IPS-18c (cell line): ENCODE measurements at regions not wholly inside any gene's neighbourhood (a gene's known extent, or its start where the extent isn't known, plus 50 kb on each side); places are given as distances from the start of the nearest gene placed in this dataset.
"Not testable (repeated sequence)": the region's sequence is repeated elsewhere in the genome, so short reads cannot be mapped to it uniquely, and the experiment has no call there.

Source experiments
- H3K4me3 ChIP-seq: 2 replicates; pipeline ENCODE4 v1.7.0; 2013; ENCODE audit warnings: low read depth, mild to moderate bottlenecking, low read length, moderate library complexity; ENCODE audit not compliant: insufficient read depth
- H3K9me3 ChIP-seq: one replicate; pipeline ENCODE4 v1.6.1; 2013; ENCODE audit warnings: mild to moderate bottlenecking, low read length, moderate library complexity; ENCODE audit not compliant: control insufficient read depth, insufficient read depth

- H3K4me3 ChIP-seq = no peak overlapping the region
Measured at GRCh38 chr10:65126288-65126687, 1605.1 kb downstream of the REEP3 start.

GRCh38 chr10:65128277-65128676, 1607.1 kb downstream of the REEP3 start:
- H3K9me3 ChIP-seq = no peaks in the 10 kb centered on the region
- H3K4me3 ChIP-seq = no peak overlapping the region

More at GRCh38 chr10:65126288-65126687, 1605.1 kb downstream of the REEP3 start:
- H3K9me3 ChIP-seq = no peaks in the 10 kb centered on the region

- Histone ChIP-seq H3K9me3 (no peaks in the 10 kb centered on the region), H3K4me3 (no peak overlapping the region)
Measured at GRCh38 chr10:65130162-65130758, 1609.1 kb downstream of the REEP3 start.

GRCh38 chr10:65133652-65134051, 1612.5 kb downstream of the REEP3 start:
- Histone ChIP-seq H3K4me3 (no peak overlapping the region), H3K9me3 (no peaks in the 10 kb centered on the region)

GRCh38 chr10:65135508-65135907, 1614.3 kb downstream of the REEP3 start:
- Histone ChIP-seq H3K4me3 (no peak overlapping the region), H3K9me3 (no peaks in the 10 kb centered on the region)

GRCh38 chr10:65142641-65143435, 1621.6 kb downstream of the REEP3 start:
- H3K4me3 ChIP-seq = no peak overlapping the region
- no peaks in the 10 kb centered on the region for H3K9me3 ChIP-seq

- Histone ChIP-seq H3K4me3 (no peak overlapping the region), H3K9me3 (no peaks in the 10 kb centered on the region)
Measured at GRCh38 chr10:65143723-65144122, 1622.5 kb downstream of the REEP3 start.

- no peaks in the 10 kb centered on the region for H3K9me3 ChIP-seq
- H3K4me3 ChIP-seq = no peak overlapping the region
Measured at GRCh38 chr10:65149878-65150277, 1628.7 kb downstream of the REEP3 start.

- Histone ChIP-seq H3K9me3 (no peaks in the 10 kb centered on the region), H3K4me3 (no peak overlapping the region)
Measured at GRCh38 chr10:65166272-65166671, 1645.1 kb downstream of the REEP3 start.

GRCh38 chr10:65172249-65172648, 1651.0 kb downstream of the REEP3 start:
- Histone ChIP-seq H3K9me3 (no peaks in the 10 kb centered on the region), H3K4me3 (no peak overlapping the region)

GRCh38 chr10:65176994-65177393, 1655.8 kb downstream of the REEP3 start:
- Histone ChIP-seq H3K9me3 (no peaks in the 10 kb centered on the region), H3K4me3 (no peak overlapping the region)

- Histone ChIP-seq H3K9me3 (no peaks in the 10 kb centered on the region), H3K4me3 (no peak overlapping the region)
Measured at GRCh38 chr10:65183236-65183635, 1662.0 kb downstream of the REEP3 start.

GRCh38 chr10:65186668-65187067, 1665.5 kb downstream of the REEP3 start:
- H3K4me3 ChIP-seq, H3K9me3 ChIP-seq: not testable (repeated sequence)

GRCh38 chr10:65194126-65194525, 1672.9 kb downstream of the REEP3 start:
- Histone ChIP-seq H3K4me3 (no peak overlapping the region), H3K9me3 (no peaks in the 10 kb centered on the region)

GRCh38 chr10:65194555-65194954, 1673.4 kb downstream of the REEP3 start:
- Histone ChIP-seq H3K9me3 (no peaks in the 10 kb centered on the region), H3K4me3 (no peak overlapping the region)

GRCh38 chr10:65196111-65196510, 1674.9 kb downstream of the REEP3 start:
- H3K4me3 ChIP-seq = no peak overlapping the region
- no peaks in the 10 kb centered on the region for H3K9me3 ChIP-seq

GRCh38 chr10:65197935-65198334, 1676.7 kb downstream of the REEP3 start:
- H3K9me3 ChIP-seq = no peaks in the 10 kb centered on the region
- H3K4me3 ChIP-seq = no peak overlapping the region

- Histone ChIP-seq H3K4me3 (no peak overlapping the region), H3K9me3 (no peaks in the 10 kb centered on the region)
Measured at GRCh38 chr10:65201491-65201890, 1680.3 kb downstream of the REEP3 start.
